ENCODE measurements at regions not wholly inside any gene's neighbourhood (a gene's known extent, or its start where the extent isn't known, plus 50 kb on each side); places are given as distances from the start of the nearest gene placed in this dataset.

DNA sequence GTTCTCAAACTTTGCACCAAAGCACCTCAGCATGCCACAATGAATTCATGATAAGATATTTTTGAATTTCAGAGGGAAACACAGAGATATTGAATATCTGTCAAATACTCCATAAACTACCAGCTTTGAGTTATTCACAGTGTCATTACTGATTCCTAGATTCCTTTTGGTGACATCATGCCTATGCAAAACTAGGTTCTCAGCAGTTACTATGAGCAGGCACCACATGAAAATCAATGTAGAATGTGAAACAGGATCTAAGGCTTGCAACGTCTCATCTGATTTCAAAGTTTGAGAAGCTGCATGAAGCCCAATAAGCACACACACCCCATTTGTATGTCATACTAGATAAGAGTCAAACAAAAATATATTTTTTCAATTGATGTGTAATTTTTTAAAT is 426.5 kb downstream of the NR2F1-AS1 start:
- no peak overlapping the region for H3K4me3 ChIP-seq
- WGBS, 2 donors, result 82 to 88% methylated on average over 1 of the region's 1 CpG
- TF ChIP-seq, protein P1, sequence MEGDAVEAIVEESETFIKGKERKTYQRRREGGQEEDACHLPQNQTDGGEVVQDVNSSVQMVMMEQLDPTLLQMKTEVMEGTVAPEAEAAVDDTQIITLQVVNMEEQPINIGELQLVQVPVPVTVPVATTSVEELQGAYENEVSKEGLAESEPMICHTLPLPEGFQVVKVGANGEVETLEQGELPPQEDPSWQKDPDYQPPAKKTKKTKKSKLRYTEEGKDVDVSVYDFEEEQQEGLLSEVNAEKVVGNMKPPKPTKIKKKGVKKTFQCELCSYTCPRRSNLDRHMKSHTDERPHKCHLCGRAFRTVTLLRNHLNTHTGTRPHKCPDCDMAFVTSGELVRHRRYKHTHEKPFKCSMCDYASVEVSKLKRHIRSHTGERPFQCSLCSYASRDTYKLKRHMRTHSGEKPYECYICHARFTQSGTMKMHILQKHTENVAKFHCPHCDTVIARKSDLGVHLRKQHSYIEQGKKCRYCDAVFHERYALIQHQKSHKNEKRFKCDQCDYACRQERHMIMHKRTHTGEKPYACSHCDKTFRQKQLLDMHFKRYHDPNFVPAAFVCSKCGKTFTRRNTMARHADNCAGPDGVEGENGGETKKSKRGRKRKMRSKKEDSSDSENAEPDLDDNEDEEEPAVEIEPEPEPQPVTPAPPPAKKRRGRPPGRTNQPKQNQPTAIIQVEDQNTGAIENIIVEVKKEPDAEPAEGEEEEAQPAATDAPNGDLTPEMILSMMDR (IDR thresholded peaks at IDR 0.05), result no peak
- no peak for TF ChIP-seq POLR2A (IDR thresholded peaks at IDR 0.05)
- no peaks in the 10 kb centered on the region for H3K9me3 ChIP-seq
- intact Hi-C loops (cut with DNase I), result no loop called here
- no peak for DNase-seq
- H3K27me3 ChIP-seq, result no peaks in the 10 kb centered on the region
- H3K36me3 ChIP-seq, result no peaks in the 10 kb centered on the region
- no peak overlapping the region for H3K27ac ChIP-seq
- no peaks in the 10 kb centered on the region for H3K4me1 ChIP-seq

DNA sequence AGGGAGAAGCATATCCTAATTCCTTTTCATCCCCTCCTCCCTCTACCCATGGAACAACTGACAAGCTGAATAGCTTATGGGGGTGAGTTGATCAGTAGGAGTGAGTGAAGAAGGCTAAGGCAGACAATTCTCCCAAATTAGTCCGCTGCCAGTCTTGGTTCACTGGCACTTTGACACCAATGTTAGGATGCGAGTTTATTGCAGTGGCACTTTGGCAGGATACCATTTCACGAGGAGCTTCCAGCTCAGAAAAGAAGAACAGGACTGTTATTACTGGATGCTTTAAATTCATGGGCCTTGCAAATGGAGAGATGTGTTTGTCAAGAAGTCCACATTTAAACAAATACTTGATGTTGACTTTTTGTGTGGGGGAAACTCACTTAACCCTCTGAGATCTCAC is 427.6 kb downstream of the NR2F1-AS1 start:
- Histone ChIP-seq H3K9me3 (no peaks in the 10 kb centered on the region), H3K4me3 (no peak overlapping the region), H3K36me3 (no peaks in the 10 kb centered on the region), H3K4me1 (no peaks in the 10 kb centered on the region), H3K27me3 (no peaks in the 10 kb centered on the region), H3K27ac (no peak overlapping the region)
- intact Hi-C loops (cut with DNase I), result no loop called here
- DNase-seq, result no peak
- TF ChIP-seq, protein P1 (IDR thresholded peaks at IDR 0.05), result no peak
- no peak for TF ChIP-seq POLR2A (IDR thresholded peaks at IDR 0.05)
- WGBS, 2 donors, result 67 to 77% methylated on average over 3 of the region's 3 CpGs

GRCh38 chr5:93151896-93152295 is 429.1 kb downstream of the NR2F1-AS1 start:
- no peak for TF ChIP-seq POLR2A (IDR thresholded peaks at IDR 0.05)
- TF ChIP-seq, protein P1 (IDR thresholded peaks at IDR 0.05), result no peak
- no peak overlapping the region for H3K27ac ChIP-seq
- no peaks in the 10 kb centered on the region for H3K4me1 ChIP-seq
- no peaks in the 10 kb centered on the region for H3K36me3 ChIP-seq
- no peaks in the 10 kb centered on the region for H3K27me3 ChIP-seq
- intact Hi-C loops (cut with DNase I), result no loop called here
- no peak for DNase-seq
- H3K4me3 ChIP-seq, result peak overlapping the region in 1 of 4 donors; percentile 31
- whole genome bisulfite sequencing, 2 donors, result 15 to 27% methylated on average over 5 of the region's 5 CpGs
- no peaks in the 10 kb centered on the region for H3K9me3 ChIP-seq

GRCh38 chr5:93151121-93151520 is 429.9 kb downstream of the NR2F1-AS1 start:
- intact Hi-C loops (cut with DNase I), result no loop called here
- no peak for TF ChIP-seq POLR2A (IDR thresholded peaks at IDR 0.05)
- TF ChIP-seq, protein P1 (IDR thresholded peaks at IDR 0.05), result no peak
- no peak overlapping the region for H3K4me3 ChIP-seq
- H3K9me3 ChIP-seq, result no peaks in the 10 kb centered on the region
- DNase-seq, result no peak
- no peaks in the 10 kb centered on the region for H3K36me3 ChIP-seq
- H3K27me3 ChIP-seq, result no peaks in the 10 kb centered on the region
- no peaks in the 10 kb centered on the region for H3K4me1 ChIP-seq
- no peak overlapping the region for H3K27ac ChIP-seq

- H3K9me3 ChIP-seq, result no peaks in the 10 kb centered on the region
- no peak overlapping the region for H3K4me3 ChIP-seq
- DNase-seq, result no peak
- intact Hi-C loops (cut with DNase I), result no loop called here
- H3K4me1 ChIP-seq, result no peaks in the 10 kb centered on the region
- no peaks in the 10 kb centered on the region for H3K27me3 ChIP-seq
- no peak overlapping the region for H3K27ac ChIP-seq
- TF ChIP-seq POLR2A (IDR thresholded peaks at IDR 0.05), result no peak
- TF ChIP-seq, protein P1 (IDR thresholded peaks at IDR 0.05), result no peak
- WGBS, 2 donors, result 86 to 100% methylated on average over 1 to 3 of the region's 3 CpGs
- no peaks in the 10 kb centered on the region for H3K36me3 ChIP-seq
Observed at GRCh38 chr5:93150311-93151012, 430.6 kb downstream of the NR2F1-AS1 start.
